ENCODE measurements at regions not wholly inside any gene's neighbourhood (a gene's known extent, or its start where the extent isn't known, plus 50 kb on each side); places are given as distances from the start of the nearest gene placed in this dataset.

- H3K36me3 ChIP-seq: no peaks in the 10 kb centered on the region
- H3K27me3 ChIP-seq (replicated peaks in 1 of 7): no peaks in the 10 kb centered on the region
- DNase-seq: no peak
These were observed 1271.0 kb downstream of the BRINP3 start for GRCh38 chr1:189206617-189207016.

DNA sequence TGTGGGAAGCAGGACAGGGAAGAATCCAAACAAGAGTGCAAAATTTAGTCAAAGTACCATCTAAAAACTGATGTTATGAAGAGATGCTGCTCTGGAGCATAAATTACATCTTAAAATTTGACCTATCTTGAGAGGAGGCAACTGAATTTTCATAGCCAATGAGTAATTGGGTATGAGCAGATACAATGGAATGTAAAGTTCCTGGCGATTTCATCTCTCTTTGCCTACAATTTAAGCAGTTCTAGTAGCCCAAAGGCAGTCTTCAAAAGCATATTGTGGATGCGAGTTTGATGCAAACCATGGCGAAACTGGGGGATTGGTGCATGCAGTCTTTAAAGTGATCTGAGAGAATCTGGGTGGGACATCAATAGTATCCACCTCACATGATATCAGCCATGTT is 1265.9 kb downstream of the BRINP3 start:
- Histone ChIP-seq H3K27ac (no peak overlapping the region), H3K4me3 (no peak overlapping the region), H3K4me1 (no peaks in the 10 kb centered on the region), H3K27me3 (replicated peaks in 1 of 7) (no peaks in the 10 kb centered on the region), H3K9me3 (peaks cover 0 to 6% (median 0%) of the 10 kb centered on the region in 8 donors), H3K36me3 (no peaks in the 10 kb centered on the region)
- TF ChIP-seq, protein P1, sequence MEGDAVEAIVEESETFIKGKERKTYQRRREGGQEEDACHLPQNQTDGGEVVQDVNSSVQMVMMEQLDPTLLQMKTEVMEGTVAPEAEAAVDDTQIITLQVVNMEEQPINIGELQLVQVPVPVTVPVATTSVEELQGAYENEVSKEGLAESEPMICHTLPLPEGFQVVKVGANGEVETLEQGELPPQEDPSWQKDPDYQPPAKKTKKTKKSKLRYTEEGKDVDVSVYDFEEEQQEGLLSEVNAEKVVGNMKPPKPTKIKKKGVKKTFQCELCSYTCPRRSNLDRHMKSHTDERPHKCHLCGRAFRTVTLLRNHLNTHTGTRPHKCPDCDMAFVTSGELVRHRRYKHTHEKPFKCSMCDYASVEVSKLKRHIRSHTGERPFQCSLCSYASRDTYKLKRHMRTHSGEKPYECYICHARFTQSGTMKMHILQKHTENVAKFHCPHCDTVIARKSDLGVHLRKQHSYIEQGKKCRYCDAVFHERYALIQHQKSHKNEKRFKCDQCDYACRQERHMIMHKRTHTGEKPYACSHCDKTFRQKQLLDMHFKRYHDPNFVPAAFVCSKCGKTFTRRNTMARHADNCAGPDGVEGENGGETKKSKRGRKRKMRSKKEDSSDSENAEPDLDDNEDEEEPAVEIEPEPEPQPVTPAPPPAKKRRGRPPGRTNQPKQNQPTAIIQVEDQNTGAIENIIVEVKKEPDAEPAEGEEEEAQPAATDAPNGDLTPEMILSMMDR (IDR thresholded peaks at IDR 0.05 in 8 of 11, conservative IDR thresholded peaks at IDR 0.05 in 3 of 11): no peak
- no peak for TF ChIP-seq POLR2AphosphoS5 (IDR thresholded peaks at IDR 0.05)
- no peak for TF ChIP-seq POLR2A (IDR thresholded peaks at IDR 0.05)
- 60 to 87% (median 74%) methylated on average over 3 of the region's 3 CpGs for WGBS, 5 donors
- intact Hi-C loops (cut with DNase I; ENCODE audit: low total_unique reads): no loop called here
- no peak for DNase-seq

More at GRCh38 chr1:189206617-189207016, 1271.0 kb downstream of the BRINP3 start:
- peaks cover 0 to 6% (median 0%) of the 10 kb centered on the region in 8 donors for H3K9me3 ChIP-seq
- intact Hi-C loops (cut with DNase I; ENCODE audit: low total_unique reads): no loop called here
- H3K4me1 ChIP-seq: no peaks in the 10 kb centered on the region
- TF ChIP-seq POLR2A (IDR thresholded peaks at IDR 0.05) (no peak), POLR2AphosphoS5 (IDR thresholded peaks at IDR 0.05) (no peak)
- no peak overlapping the region for H3K27ac ChIP-seq
- H3K4me3 ChIP-seq: no peak overlapping the region

DNA sequence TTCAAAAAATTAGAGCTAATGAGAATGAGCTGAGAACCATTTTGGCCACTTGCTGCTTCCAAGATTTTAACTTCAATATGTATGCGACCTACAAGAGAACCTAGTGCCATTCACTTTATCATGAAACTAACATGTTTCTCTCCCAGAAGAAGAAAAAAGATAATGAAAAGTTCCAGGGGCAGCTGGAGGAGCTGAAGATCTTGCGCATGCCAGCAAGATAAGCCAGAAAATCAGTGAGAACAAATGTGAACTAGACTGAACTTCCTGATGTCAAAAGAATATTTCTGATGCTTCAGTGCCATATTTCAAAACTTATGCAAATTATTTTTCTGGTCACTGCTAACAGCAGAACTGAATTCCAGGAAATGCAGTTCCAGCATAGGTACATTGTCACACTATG is 1265.1 kb downstream of the BRINP3 start:
- Histone ChIP-seq H3K27ac (no peak overlapping the region), H3K9me3 (peaks cover 0 to 6% (median 0%) of the 10 kb centered on the region in 8 donors), H3K4me3 (no peak overlapping the region), H3K36me3 (no peaks in the 10 kb centered on the region), H3K4me1 (no peaks in the 10 kb centered on the region), H3K27me3 (replicated peaks in 1 of 7) (no peaks in the 10 kb centered on the region)
- TF ChIP-seq, protein P1 (IDR thresholded peaks at IDR 0.05 in 8 of 11, conservative IDR thresholded peaks at IDR 0.05 in 3 of 11): no peak
- TF ChIP-seq POLR2A (IDR thresholded peaks at IDR 0.05): no peak
- intact Hi-C loops (cut with DNase I; ENCODE audit: low total_unique reads): no loop called here
- no peak for DNase-seq
- WGBS, 5 donors: 76 to 92% (median 81%) methylated on average over 2 of the region's 2 CpGs

- Histone ChIP-seq H3K4me1 (no peaks in the 10 kb centered on the region), H3K4me3 (no peak overlapping the region), H3K36me3 (no peaks in the 10 kb centered on the region), H3K27ac (no peak overlapping the region), H3K27me3 (replicated peaks in 1 of 7) (no peaks in the 10 kb centered on the region), H3K9me3 (no peaks in the 10 kb centered on the region)
- intact Hi-C loops (cut with DNase I; ENCODE audit: low total_unique reads): no loop called here
- WGBS, 5 donors: 74 to 93% (median 86%) methylated on average over 1 of the region's 1 CpG
- no peak for DNase-seq
- TF ChIP-seq, protein P1 (IDR thresholded peaks at IDR 0.05 in 8 of 11, conservative IDR thresholded peaks at IDR 0.05 in 3 of 11): no peak
- TF ChIP-seq POLR2AphosphoS5 (IDR thresholded peaks at IDR 0.05): no peak
- no peak for TF ChIP-seq POLR2A (IDR thresholded peaks at IDR 0.05)
These were observed 1260.8 kb downstream of the BRINP3 start for GRCh38 chr1:189216886-189217285.

DNA sequence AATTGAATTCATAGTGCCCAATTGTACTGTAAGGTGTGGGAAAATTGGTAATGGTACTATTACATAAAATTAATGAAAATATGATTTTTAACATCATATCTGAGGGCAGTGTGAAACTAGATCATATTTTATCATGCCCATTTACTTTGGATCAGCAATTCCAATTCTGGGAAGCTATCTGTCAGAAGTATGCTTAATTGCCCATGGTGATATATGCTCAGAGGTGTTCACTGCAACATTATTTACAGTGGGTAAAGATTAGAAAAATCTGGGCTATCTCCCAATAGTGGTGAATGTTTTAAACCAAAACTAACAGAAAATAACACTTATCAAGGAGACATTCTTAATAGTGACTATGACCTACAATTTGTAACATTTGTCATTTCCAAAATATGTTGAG is 1260.0 kb downstream of the BRINP3 start:
- Histone ChIP-seq H3K27ac (no peak overlapping the region), H3K4me1 (no peaks in the 10 kb centered on the region), H3K27me3 (replicated peaks in 1 of 7) (no peaks in the 10 kb centered on the region), H3K36me3 (no peaks in the 10 kb centered on the region), H3K9me3 (no peaks in the 10 kb centered on the region), H3K4me3 (no peak overlapping the region)
- intact Hi-C loops (cut with DNase I; ENCODE audit: low total_unique reads): no loop called here
- no peak for DNase-seq
- TF ChIP-seq, protein P1 (IDR thresholded peaks at IDR 0.05 in 8 of 11, conservative IDR thresholded peaks at IDR 0.05 in 3 of 11): no peak
- TF ChIP-seq POLR2A (IDR thresholded peaks at IDR 0.05) (no peak), POLR2AphosphoS5 (IDR thresholded peaks at IDR 0.05) (no peak)
